GM21526 (cell line): ENCODE measurements at regions not wholly inside any gene's neighbourhood (a gene's known extent, or its start where the extent isn't known, plus 50 kb on each side); places are given as distances from the start of the nearest gene placed in this dataset.
"Not testable (repeated sequence)": the region's sequence is repeated elsewhere in the genome, so short reads cannot be mapped to it uniquely, and the experiment has no call there.

Source experiments
- ATAC-seq: cut with Tn5 transposase; IDR thresholded peaks from one replicate; pipeline ENCODE4 v1.9.1; 2021; ENCODE audit warnings: moderate library complexity; ENCODE audit not compliant: unreplicated experiment, low FRiP score

- ATAC-seq: no peak
Measured at GRCh38 chr14:101250336-101250947, 310.9 kb upstream of the DIO3 start.

GRCh38 chr14:101250948-101251811, 310.1 kb upstream of the DIO3 start:
- ATAC-seq: no peak

DNA sequence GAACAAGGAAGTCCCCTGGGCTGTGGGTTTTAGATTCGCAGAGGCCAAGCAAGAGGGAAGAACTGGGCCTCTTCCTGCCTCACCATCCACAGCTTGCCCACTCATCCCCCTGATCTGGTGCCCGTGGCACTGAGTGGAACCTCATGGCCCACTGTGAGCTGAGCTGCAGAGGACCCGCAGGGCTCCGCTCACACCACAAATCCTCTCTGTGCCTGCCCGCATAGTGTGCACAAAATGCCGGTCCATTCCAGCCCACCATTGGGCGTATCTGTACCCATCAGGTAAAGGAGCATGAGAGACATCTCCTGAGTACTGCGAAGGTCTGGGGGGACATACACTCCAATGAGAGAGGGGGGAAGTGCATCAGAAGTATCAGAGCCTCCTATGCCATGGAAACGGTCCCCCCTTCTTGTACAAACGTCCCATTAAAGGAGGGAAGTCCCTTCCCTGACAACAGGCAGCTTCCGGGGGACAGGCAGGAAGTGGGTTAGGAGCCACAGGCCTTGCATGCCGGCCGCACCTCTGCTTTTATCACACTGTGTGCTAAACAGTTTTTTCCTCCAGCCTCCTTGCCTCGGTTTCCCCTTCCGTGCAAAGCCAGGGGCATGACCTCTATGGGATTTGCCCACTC, 309.4 kb upstream of the DIO3 start:
- no peak for ATAC-seq

- ATAC-seq: no peak
Measured at GRCh38 chr14:101252443-101253214, 308.7 kb upstream of the DIO3 start.

DNA sequence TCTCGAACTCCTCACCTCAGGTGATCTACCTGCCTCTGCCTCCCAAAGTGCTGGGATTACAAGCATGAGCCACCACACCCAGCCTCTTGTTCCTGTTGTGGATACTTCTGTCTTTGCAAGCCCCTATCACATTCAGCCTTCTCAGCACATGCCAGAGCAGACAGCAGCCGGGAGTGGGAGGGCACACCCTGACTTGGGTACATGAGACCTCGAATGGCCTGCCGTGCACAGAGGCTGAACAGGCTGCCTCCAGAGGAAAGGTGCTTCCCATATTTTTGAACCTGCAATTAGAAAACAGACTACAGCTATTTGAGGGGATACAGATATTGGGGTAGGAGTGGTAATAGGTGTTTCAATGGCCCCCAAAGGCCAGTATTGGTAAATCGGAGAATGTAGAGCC, 307.3 kb upstream of the DIO3 start:
- ATAC-seq: no peak

- ATAC-seq: no peak
Measured at GRCh38 chr14:101254805-101255764, 306.2 kb upstream of the DIO3 start.

GRCh38 chr14:101255765-101256125, 305.6 kb upstream of the DIO3 start:
- ATAC-seq: no peak

DNA sequence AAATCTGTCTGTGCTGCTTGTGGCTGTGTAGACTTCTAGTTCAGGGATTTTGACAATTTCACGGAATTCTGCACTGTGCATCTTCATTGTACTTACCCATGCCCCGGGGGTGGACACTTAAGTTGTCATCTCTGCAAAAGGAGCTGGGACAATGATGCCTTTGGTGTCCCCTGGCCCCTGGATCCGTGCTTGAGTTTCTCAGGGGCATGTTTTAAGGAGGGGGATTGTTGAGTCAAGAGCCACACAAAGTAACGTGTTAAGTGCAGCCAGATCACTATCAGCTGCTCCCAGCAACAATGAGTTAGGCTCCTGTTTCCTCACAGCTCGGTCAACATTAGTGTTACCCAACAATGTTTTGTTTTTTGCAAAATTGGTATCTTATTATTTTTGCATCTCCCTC, 305.0 kb upstream of the DIO3 start:
- ATAC-seq: no peak

- ATAC-seq: no peak
Measured at GRCh38 chr14:101257551-101257950, 303.7 kb upstream of the DIO3 start.

- ATAC-seq: no peak
Measured at GRCh38 chr14:101259748-101260147, 301.5 kb upstream of the DIO3 start.

DNA sequence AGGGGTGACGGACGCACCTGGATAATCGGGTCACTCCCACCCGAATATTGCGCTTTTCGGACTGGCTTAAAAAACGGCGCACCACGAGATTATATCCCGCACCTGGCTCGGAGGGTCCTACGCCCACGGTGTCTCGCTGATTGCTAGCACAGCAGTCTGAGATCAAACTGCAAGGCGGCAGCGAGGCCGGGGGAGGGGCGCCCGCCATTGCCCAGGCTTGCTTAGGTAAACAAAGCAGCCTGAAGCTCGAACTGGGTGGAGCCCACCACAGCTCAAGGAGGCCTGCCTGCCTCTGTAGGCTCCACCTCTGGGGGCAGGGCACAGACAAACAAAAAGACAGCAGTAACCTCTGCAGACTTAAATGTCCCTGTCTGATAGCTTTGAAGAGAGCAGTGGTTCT, 294.9 kb upstream of the DIO3 start:
- ATAC-seq: not testable (repeated sequence)

- ATAC-seq: no peak
Measured at GRCh38 chr14:101273091-101273490, 288.2 kb upstream of the DIO3 start.

- ATAC-seq: no peak
Measured at GRCh38 chr14:101276309-101277091, 284.8 kb upstream of the DIO3 start.

GRCh38 chr14:101282418-101282817, 278.9 kb upstream of the DIO3 start:
- ATAC-seq: no peak

GRCh38 chr14:101284711-101285110, 276.6 kb upstream of the DIO3 start:
- ATAC-seq: no peak

GRCh38 chr14:101286271-101287018, 274.9 kb upstream of the DIO3 start:
- no peak for ATAC-seq

DNA sequence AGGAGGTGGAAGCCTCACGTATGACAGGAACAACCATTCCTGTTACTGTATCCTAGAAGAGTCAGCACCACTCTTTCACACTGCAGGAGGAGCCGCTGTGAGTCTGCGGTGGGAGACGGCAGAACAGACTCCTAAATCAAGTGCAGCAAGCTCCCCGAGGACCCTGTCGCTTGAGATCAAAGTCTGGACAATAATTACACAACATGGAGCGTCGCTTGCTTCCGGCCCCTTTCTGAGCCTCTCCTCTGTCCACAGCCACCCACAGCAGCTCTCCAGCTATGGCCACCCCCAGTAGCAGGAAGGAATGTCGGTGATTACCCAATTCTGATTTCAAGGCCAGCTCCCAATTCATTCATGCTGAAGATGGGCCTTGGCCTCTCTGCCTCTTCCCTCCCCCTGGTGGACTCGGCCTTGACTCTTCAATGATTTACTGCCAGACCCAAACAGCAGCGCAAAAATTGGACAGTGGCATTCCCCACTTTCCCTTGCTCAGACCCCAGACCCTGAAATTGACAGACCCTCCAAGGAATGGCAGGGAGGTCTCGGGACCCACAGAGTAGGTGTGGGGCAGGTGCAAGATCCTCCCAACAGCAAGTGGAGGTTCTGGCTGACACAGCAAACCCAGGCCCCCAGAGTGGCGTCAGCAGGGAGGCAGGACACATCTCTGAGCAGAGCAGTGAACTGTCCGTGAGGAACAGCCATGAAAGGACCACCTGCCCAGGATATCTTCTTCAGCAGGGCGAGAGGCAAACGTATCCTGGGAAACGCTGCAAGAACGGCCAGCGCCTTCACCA, 272.7 kb upstream of the DIO3 start:
- no peak for ATAC-seq
